Skeletal muscle satellite cell (primary cell): ENCODE measurements at regions not wholly inside any gene's neighbourhood (a gene's known extent, or its start where the extent isn't known, plus 50 kb on each side); places are given as distances from the start of the nearest gene placed in this dataset.

ENCODE experiments used
- H3K27me3 ChIP-seq: 2 replicates; pipeline ENCODE4 v1.7.0; 2013; ENCODE audit warnings: low read length; ENCODE audit not compliant: control insufficient read depth, insufficient read depth
- H3K36me3 ChIP-seq: 2 replicates; pipeline ENCODE4 v1.7.0; 2013; ENCODE audit warnings: mild to moderate bottlenecking, control low read depth, low read length; ENCODE audit not compliant: insufficient read depth
- H3K4me1 ChIP-seq: 2 replicates; pipeline ENCODE4 v1.7.0; 2013; ENCODE audit warnings: low read length; ENCODE audit not compliant: control insufficient read depth, insufficient read depth
- H3K4me2 ChIP-seq: 2 replicates; pipeline ENCODE4 v1.7.0; 2013; ENCODE audit warnings: mild to moderate bottlenecking, low read length
- H3K4me3 ChIP-seq: 2 replicates; pipeline ENCODE4 v1.7.0; 2013; ENCODE audit warnings: low read length
- H3K9ac ChIP-seq: 2 replicates; pipeline ENCODE4 v1.7.0; 2013; ENCODE audit warnings: mild to moderate bottlenecking, low read depth, low read length, moderate library complexity
- H3K9me3 ChIP-seq: replicated peaks from 2 replicates; pipeline ENCODE4 v1.7.0; 2013; ENCODE audit warnings: mild to moderate bottlenecking, control low read depth, low read length

GRCh38 chr22:44599084-44599483 is 101.1 kb upstream of the RTL6 start:
- Histone ChIP-seq H3K4me1 (peaks cover 17% of the 10 kb centered on the region), H3K27me3 (peaks cover 41% of the 10 kb centered on the region)

GRCh38 chr22:44597616-44598015 is 99.6 kb upstream of the RTL6 start:
- no peak overlapping the region for H3K4me3 ChIP-seq
- no peaks in the 10 kb centered on the region for H3K36me3 ChIP-seq
- H3K9ac ChIP-seq, result peak overlapping the region; percentile 13
- no peaks in the 10 kb centered on the region for H3K9me3 ChIP-seq
- H3K27me3 ChIP-seq, result peaks cover 41% of the 10 kb centered on the region
- peak overlapping the region; percentile 20 for H3K4me2 ChIP-seq
- peaks cover 17% of the 10 kb centered on the region for H3K4me1 ChIP-seq

More at GRCh38 chr22:44599084-44599483, 101.1 kb upstream of the RTL6 start:
- no peak overlapping the region for H3K4me2 ChIP-seq
- no peak overlapping the region for H3K4me3 ChIP-seq
- H3K36me3 ChIP-seq, result no peaks in the 10 kb centered on the region
- H3K9ac ChIP-seq, result no peak overlapping the region
- no peaks in the 10 kb centered on the region for H3K9me3 ChIP-seq

- Histone ChIP-seq H3K4me2 (no peak overlapping the region), H3K9ac (no peak overlapping the region), H3K9me3 (no peaks in the 10 kb centered on the region), H3K36me3 (no peaks in the 10 kb centered on the region), H3K4me3 (no peak overlapping the region), H3K27me3 (peaks cover 41% of the 10 kb centered on the region), H3K4me1 (peaks cover 17% of the 10 kb centered on the region)
Measured at GRCh38 chr22:44596396-44597125, 98.5 kb upstream of the RTL6 start.

GRCh38 chr22:44595841-44596341 is 97.9 kb upstream of the RTL6 start:
- H3K4me2 ChIP-seq, result peak overlapping the region; percentile 58
- no peaks in the 10 kb centered on the region for H3K9me3 ChIP-seq
- no peak overlapping the region for H3K9ac ChIP-seq
- peaks cover 17% of the 10 kb centered on the region for H3K4me1 ChIP-seq
- peaks cover 41% of the 10 kb centered on the region for H3K27me3 ChIP-seq
- no peak overlapping the region for H3K4me3 ChIP-seq
- H3K36me3 ChIP-seq, result no peaks in the 10 kb centered on the region

- Histone ChIP-seq H3K4me3 (no peak overlapping the region), H3K36me3 (no peaks in the 10 kb centered on the region), H3K9ac (no peak overlapping the region), H3K4me1 (peaks cover 17% of the 10 kb centered on the region), H3K9me3 (no peaks in the 10 kb centered on the region), H3K4me2 (no peak overlapping the region), H3K27me3 (peaks cover 35% of the 10 kb centered on the region)
Measured at GRCh38 chr22:44594951-44595350, 96.9 kb upstream of the RTL6 start.

- no peak overlapping the region for H3K4me3 ChIP-seq
- H3K4me2 ChIP-seq, result no peak overlapping the region
- H3K36me3 ChIP-seq, result no peaks in the 10 kb centered on the region
- H3K9ac ChIP-seq, result no peak overlapping the region
- H3K9me3 ChIP-seq, result no peaks in the 10 kb centered on the region
- peaks cover 30% of the 10 kb centered on the region for H3K27me3 ChIP-seq
- peaks cover 13% of the 10 kb centered on the region for H3K4me1 ChIP-seq
Measured at GRCh38 chr22:44592824-44593148, 94.8 kb upstream of the RTL6 start.

- Histone ChIP-seq H3K9me3 (no peaks in the 10 kb centered on the region), H3K9ac (no peak overlapping the region), H3K36me3 (no peaks in the 10 kb centered on the region), H3K4me3 (no peak overlapping the region), H3K4me1 (peaks cover 10% of the 10 kb centered on the region), H3K27me3 (peaks cover 27% of the 10 kb centered on the region), H3K4me2 (no peak overlapping the region)
Measured at GRCh38 chr22:44592126-44592823, 94.2 kb upstream of the RTL6 start.

- Histone ChIP-seq H3K36me3 (no peaks in the 10 kb centered on the region), H3K4me3 (no peak overlapping the region), H3K4me2 (no peak overlapping the region), H3K9ac (no peak overlapping the region), H3K4me1 (peaks cover 6% of the 10 kb centered on the region), H3K9me3 (no peaks in the 10 kb centered on the region), H3K27me3 (peaks cover 27% of the 10 kb centered on the region)
Measured at GRCh38 chr22:44591146-44591790, 93.2 kb upstream of the RTL6 start.

- H3K36me3 ChIP-seq, result no peaks in the 10 kb centered on the region
- no peaks in the 10 kb centered on the region for H3K4me1 ChIP-seq
- no peak overlapping the region for H3K4me2 ChIP-seq
- H3K27me3 ChIP-seq, result peaks cover 28% of the 10 kb centered on the region
- no peak overlapping the region for H3K9ac ChIP-seq
- H3K4me3 ChIP-seq, result no peak overlapping the region
- no peaks in the 10 kb centered on the region for H3K9me3 ChIP-seq
Measured at GRCh38 chr22:44590291-44590690, 92.3 kb upstream of the RTL6 start.

- Histone ChIP-seq H3K9ac (no peak overlapping the region), H3K36me3 (no peaks in the 10 kb centered on the region), H3K4me3 (no peak overlapping the region), H3K4me2 (no peak overlapping the region), H3K27me3 (peaks cover 23% of the 10 kb centered on the region), H3K9me3 (no peaks in the 10 kb centered on the region), H3K4me1 (no peaks in the 10 kb centered on the region)
Measured at GRCh38 chr22:44589831-44590230, 91.8 kb upstream of the RTL6 start.

- no peak overlapping the region for H3K4me3 ChIP-seq
- H3K4me2 ChIP-seq, result no peak overlapping the region
- no peaks in the 10 kb centered on the region for H3K9me3 ChIP-seq
- H3K36me3 ChIP-seq, result no peaks in the 10 kb centered on the region
- no peaks in the 10 kb centered on the region for H3K4me1 ChIP-seq
- H3K9ac ChIP-seq, result no peak overlapping the region
- H3K27me3 ChIP-seq, result peaks cover 21% of the 10 kb centered on the region
Measured at GRCh38 chr22:44588348-44588747, 90.3 kb upstream of the RTL6 start.
